Caco-2 (cell line): ENCODE measurements at regions not wholly inside any gene's neighbourhood (a gene's known extent, or its start where the extent isn't known, plus 50 kb on each side); places are given as distances from the start of the nearest gene placed in this dataset.

Experiments used
- BruUV-seq: library from RNA; stranded (reverse); fragments of 400-500 nt; replicated peaks from 2 replicates; lab custom pipeline; 2021; lab: Mats Ljungman, UMichigan
- CTCF ChIA-PET: fragments of 300-600 bp; sonication (Branson Sonifier 250); formaldehyde crosslinking; loops from one replicate; lab custom pipeline; 2022; ENCODE audit warnings: antibody characterized with exemption; lab: Charles Lee
- POLR2A ChIA-PET: fragments of 300-600 bp; sonication (Branson Sonifier 250); formaldehyde crosslinking; loops from one replicate; lab custom pipeline; 2022; ENCODE audit warnings: antibody characterized with exemption; lab: Charles Lee
- DNase-seq, 2 experiments: peaks; one replicate each; pipeline versions ENCODE4 v3.0.0 to v3.0.0-alpha.2; 2020 to 2022
- H3K27me3 ChIP-seq: replicated peaks from 2 replicates; pipeline ENCODE4 v1.6.0; 2011; ENCODE audit warnings: low read length; ENCODE audit not compliant: control insufficient read depth, insufficient read depth
- H3K36me3 ChIP-seq: 2 replicates; pipeline ENCODE4 v1.5.1; 2011; ENCODE audit warnings: low read length; ENCODE audit not compliant: control insufficient read depth, insufficient read depth
- H3K4me1 ChIP-seq: fragments of 250-450 bp; sonication (Bioruptor Pico); 2 replicates; pipeline ENCODE4 v1.5.1; 2020; ENCODE audit warnings: mild to moderate bottlenecking
- H3K4me3 ChIP-seq: 2 replicates; pipeline ENCODE4 v1.5.1; 2011; ENCODE audit warnings: low read depth, mild to moderate bottlenecking, control low read depth, low read length
- H3K9me3 ChIP-seq: fragments of 250-450 bp; sonication (Bioruptor Pico); 2 replicates; pipeline ENCODE4 v1.5.1; 2020; ENCODE audit warnings: mild to moderate bottlenecking, moderate library complexity
- H3K27ac Mint-ChIP-seq: one replicate; pipeline ENCODE4 v1.8.0; 2022; ENCODE audit warnings: mixed read lengths; ENCODE audit not compliant: unreplicated experiment
- H3K27me3 Mint-ChIP-seq: one replicate; pipeline ENCODE4 v1.8.0; 2022; ENCODE audit warnings: mixed read lengths; ENCODE audit not compliant: insufficient read depth, unreplicated experiment
- H3K36me3 Mint-ChIP-seq: one replicate; pipeline ENCODE4 v1.8.0; 2022; ENCODE audit warnings: mild to moderate bottlenecking, mixed read lengths; ENCODE audit not compliant: insufficient read depth, unreplicated experiment
- H3K4me1 Mint-ChIP-seq: one replicate; pipeline ENCODE4 v1.8.0; 2022; ENCODE audit warnings: low read depth, mixed read lengths; ENCODE audit not compliant: unreplicated experiment
- H3K4me3 Mint-ChIP-seq: one replicate; pipeline ENCODE4 v1.8.0; 2022; ENCODE audit warnings: mild to moderate bottlenecking, moderate library complexity, mixed read lengths; ENCODE audit not compliant: unreplicated experiment
- H3K9me3 Mint-ChIP-seq: one replicate; pipeline ENCODE4 v1.8.0; 2022; ENCODE audit warnings: mixed read lengths; ENCODE audit not compliant: unreplicated experiment
- intact Hi-C: fragments of 100-400 bp; cut with micrococcal nuclease; formaldehyde crosslinking; loops from one replicate; pipeline ENCODE4 v1.10.0; 2022; ENCODE audit not compliant: unreplicated experiment
- TF ChIP-seq, protein P1 (sequence below), 2 experiments: fragments of 200-600 bp in 1 of 2; IDR thresholded peaks; 1 replicate in 1 of 2; 2 replicates in 1 of 2; pipeline versions ENCODE4 v1.5.1 to v1.8.0; 2011 to 2022; ENCODE audit warnings: antibody characterized with exemption in 1 of 2, control low read depth in 1 of 2, inconsistent platforms in 1 of 2, low read depth in 1 of 2, low read length in 1 of 2, mild to moderate bottlenecking in 1 of 2, moderate library complexity in 1 of 2; ENCODE audit not compliant: insufficient read depth in 1 of 2, severe bottlenecking in 1 of 2, unreplicated experiment in 1 of 2

DNA sequence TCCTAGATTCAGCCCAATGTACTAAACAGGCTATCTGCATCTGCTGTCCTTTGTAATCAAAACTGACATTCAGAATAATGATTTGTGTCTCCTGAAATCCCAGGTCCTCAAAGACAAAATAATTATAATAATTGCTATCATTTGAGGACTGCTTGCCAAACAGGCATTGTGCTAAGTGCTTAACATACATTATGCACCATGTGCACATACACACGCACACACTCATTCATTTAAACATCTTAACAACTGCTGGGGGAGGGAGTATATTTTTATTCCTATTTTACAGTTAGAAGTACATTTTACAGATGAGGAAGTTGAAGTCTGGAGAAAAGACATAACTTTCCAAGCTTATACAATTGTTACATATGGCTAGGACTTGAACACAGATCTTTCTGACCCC lies 308.0 kb upstream of the ZC3H12C start:
- ChIA-PET POLR2A (no interaction called here), CTCF (no interaction called here)
- Histone ChIP-seq H3K4me1 (no peaks in the 10 kb centered on the region), H3K9me3 (no peaks in the 10 kb centered on the region), H3K27me3 (no peaks in the 10 kb centered on the region), H3K36me3 (no peaks in the 10 kb centered on the region), H3K4me3 (no peak overlapping the region)
- no peaks in the 10 kb centered on the region for H3K36me3 Mint-ChIP-seq
- H3K9me3 Mint-ChIP-seq: no peaks in the 10 kb centered on the region
- H3K27ac Mint-ChIP-seq: no peak overlapping the region
- intact Hi-C loops: no loop called here
- BruUV-seq: no TSS peak
- no peaks in the 10 kb centered on the region for H3K4me1 Mint-ChIP-seq
- H3K4me3 Mint-ChIP-seq: no peak overlapping the region
- TF ChIP-seq, protein P1, sequence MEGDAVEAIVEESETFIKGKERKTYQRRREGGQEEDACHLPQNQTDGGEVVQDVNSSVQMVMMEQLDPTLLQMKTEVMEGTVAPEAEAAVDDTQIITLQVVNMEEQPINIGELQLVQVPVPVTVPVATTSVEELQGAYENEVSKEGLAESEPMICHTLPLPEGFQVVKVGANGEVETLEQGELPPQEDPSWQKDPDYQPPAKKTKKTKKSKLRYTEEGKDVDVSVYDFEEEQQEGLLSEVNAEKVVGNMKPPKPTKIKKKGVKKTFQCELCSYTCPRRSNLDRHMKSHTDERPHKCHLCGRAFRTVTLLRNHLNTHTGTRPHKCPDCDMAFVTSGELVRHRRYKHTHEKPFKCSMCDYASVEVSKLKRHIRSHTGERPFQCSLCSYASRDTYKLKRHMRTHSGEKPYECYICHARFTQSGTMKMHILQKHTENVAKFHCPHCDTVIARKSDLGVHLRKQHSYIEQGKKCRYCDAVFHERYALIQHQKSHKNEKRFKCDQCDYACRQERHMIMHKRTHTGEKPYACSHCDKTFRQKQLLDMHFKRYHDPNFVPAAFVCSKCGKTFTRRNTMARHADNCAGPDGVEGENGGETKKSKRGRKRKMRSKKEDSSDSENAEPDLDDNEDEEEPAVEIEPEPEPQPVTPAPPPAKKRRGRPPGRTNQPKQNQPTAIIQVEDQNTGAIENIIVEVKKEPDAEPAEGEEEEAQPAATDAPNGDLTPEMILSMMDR (IDR thresholded peaks at IDR 0.05; ENCODE audit: insufficient read depth in 1 of 2, low read depth in 1 of 2, low read length in 1 of 2, severe bottlenecking in 1 of 2, unreplicated experiment in 1 of 2): no peak
- DNase-seq: no peak
- peaks cover 23% of the 10 kb centered on the region for H3K27me3 Mint-ChIP-seq

DNA sequence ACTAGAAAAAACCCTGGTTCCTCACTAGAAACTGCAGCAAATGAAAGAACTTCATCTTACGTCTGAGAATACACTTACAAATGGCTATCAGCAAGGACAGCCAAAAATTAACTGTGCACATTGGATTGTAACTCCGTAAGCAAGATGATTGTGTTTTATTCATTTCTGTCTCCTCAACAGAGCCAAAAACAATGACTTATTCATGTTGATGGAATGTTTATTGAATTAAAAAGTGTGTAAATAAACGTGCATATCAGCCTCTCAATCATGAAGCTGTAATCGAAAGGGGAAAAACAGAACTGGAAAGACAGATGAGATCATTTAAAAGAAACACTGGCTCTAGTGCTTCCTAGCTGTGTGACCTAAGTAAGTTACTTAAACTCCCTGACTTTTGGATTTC lies 307.5 kb upstream of the ZC3H12C start:
- BruUV-seq: no TSS peak
- intact Hi-C loops: no loop called here
- H3K4me1 ChIP-seq: no peaks in the 10 kb centered on the region
- DNase-seq: no peak
- Mint-ChIP-seq H3K27ac (no peak overlapping the region), H3K4me3 (no peak overlapping the region), H3K27me3 (peaks cover 21% of the 10 kb centered on the region), H3K36me3 (no peaks in the 10 kb centered on the region), H3K9me3 (no peaks in the 10 kb centered on the region), H3K4me1 (no peaks in the 10 kb centered on the region)
- H3K9me3 ChIP-seq: no peaks in the 10 kb centered on the region
- no peaks in the 10 kb centered on the region for H3K36me3 ChIP-seq
- H3K4me3 ChIP-seq: no peak overlapping the region
- TF ChIP-seq, protein P1 (IDR thresholded peaks at IDR 0.05; ENCODE audit: insufficient read depth in 1 of 2, low read depth in 1 of 2, low read length in 1 of 2, severe bottlenecking in 1 of 2, unreplicated experiment in 1 of 2): no peak
- POLR2A ChIA-PET: no interaction called here
- no peaks in the 10 kb centered on the region for H3K27me3 ChIP-seq
- CTCF ChIA-PET: no interaction called here

DNA sequence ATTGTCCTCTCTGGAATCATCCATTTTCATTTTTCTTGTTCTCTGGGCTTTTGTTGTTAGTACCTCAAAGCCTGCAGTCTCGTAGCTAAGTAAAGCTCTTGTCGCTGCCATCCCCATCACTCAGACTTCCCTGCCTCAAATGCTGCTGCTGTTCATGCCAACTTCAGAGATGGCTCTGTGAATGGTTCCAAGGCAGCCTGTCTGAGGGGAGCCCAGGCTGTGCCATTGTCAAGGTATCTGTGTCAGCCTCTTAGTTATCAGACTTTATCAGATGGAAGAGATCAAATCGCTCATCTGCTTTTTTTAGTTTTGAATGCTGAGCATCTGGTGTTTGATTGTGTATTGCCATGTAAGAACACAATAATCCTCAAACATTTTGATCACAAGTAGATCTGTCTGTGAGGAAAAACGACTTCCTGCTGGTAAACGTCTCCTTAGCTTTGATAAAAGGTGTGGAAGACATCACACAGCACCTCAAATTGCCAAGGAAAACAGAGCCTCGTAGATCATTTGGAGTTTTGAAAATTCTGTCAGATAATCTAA lies 304.2 kb upstream of the ZC3H12C start:
- no peaks in the 10 kb centered on the region for H3K27me3 ChIP-seq
- BruUV-seq: no TSS peak
- TF ChIP-seq, protein P1 (IDR thresholded peaks at IDR 0.05; ENCODE audit: insufficient read depth in 1 of 2, low read depth in 1 of 2, low read length in 1 of 2, severe bottlenecking in 1 of 2, unreplicated experiment in 1 of 2): no peak
- H3K27me3 Mint-ChIP-seq: peaks cover 20% of the 10 kb centered on the region
- intact Hi-C loops: no loop called here
- H3K36me3 ChIP-seq: no peaks in the 10 kb centered on the region
- H3K4me1 Mint-ChIP-seq: no peaks in the 10 kb centered on the region
- H3K4me1 ChIP-seq: no peaks in the 10 kb centered on the region
- ChIA-PET POLR2A (no interaction called here), CTCF (no interaction called here)
- no peak overlapping the region for H3K4me3 ChIP-seq
- no peaks in the 10 kb centered on the region for H3K36me3 Mint-ChIP-seq
- DNase-seq: no peak
- H3K9me3 Mint-ChIP-seq: no peaks in the 10 kb centered on the region
- H3K4me3 Mint-ChIP-seq: no peak overlapping the region
- no peak overlapping the region for H3K27ac Mint-ChIP-seq
- H3K9me3 ChIP-seq: no peaks in the 10 kb centered on the region
